GM12878 (cell line): ENCODE measurements at regions not wholly inside any gene's neighbourhood (a gene's known extent, or its start where the extent isn't known, plus 50 kb on each side); places are given as distances from the start of the nearest gene placed in this dataset.

Experiments used
- ATAC-seq: fragments of 200-7000 bp; cut with Tn5 transposase; 3 replicates; pipeline ENCODE4 v1.9.1; 2020; ENCODE audit warnings: mild to moderate bottlenecking, moderate library complexity
- BruUV-seq: library from RNA; stranded (reverse); fragments of 400-500 nt; replicated peaks from 2 replicates; lab custom pipeline; 2021; lab: Mats Ljungman, UMichigan
- CTCF ChIA-PET: fragments of 300-600 bp; sonication (Branson Sonifier 250); formaldehyde crosslinking; extraction: SDS; loops from one replicate; lab custom pipeline; 2021; ENCODE audit warnings: inconsistent platforms; lab: Yijun Ruan, JAX
- POLR2A ChIA-PET: fragments of 350-600 bp; formaldehyde crosslinking; extraction: SDS; loops from one replicate; lab custom pipeline; 2021; ENCODE audit warnings: inconsistent platforms; lab: Charles Lee
- RAD21 ChIA-PET: fragments of 300-600 bp; sonication (Branson Sonifier 250); formaldehyde crosslinking; loops from one replicate; lab custom pipeline; 2023; ENCODE audit warnings: antibody characterized with exemption; ENCODE audit not compliant: unreplicated experiment; lab: Charles Lee
- SMC1A ChIA-PET: fragments of 300-600 bp; sonication (Branson Sonifier 250); formaldehyde crosslinking; loops from one replicate; lab custom pipeline; 2023; ENCODE audit not compliant: unreplicated experiment, uncharacterized antibody; lab: Charles Lee
- DNase-seq: peaks from one replicate; pipeline ENCODE4 v3.0.0-alpha.2; 2011; ENCODE audit warnings: low read depth, low spot score
- FAIRE-seq: peaks from 3 replicates; lab custom pipeline; 2011; peaks lifted over from hg19 to GRCh38; lab: Jason Lieb, UNC
- H2AFZ ChIP-seq: 2 replicates; pipeline ENCODE4 v1.6.0; 2011; ENCODE audit warnings: low read depth, low read length, control low read depth; ENCODE audit not compliant: control insufficient read depth
- H3K27ac ChIP-seq: 2 replicates; pipeline ENCODE4 v1.5.1; 2011; ENCODE audit warnings: control low read depth; ENCODE audit not compliant: control insufficient read depth, insufficient read depth
- H3K27me3 ChIP-seq, 2 experiments: replicated peaks in 1 of 2; 2 replicates each; pipeline versions ENCODE4 v1.6.0 to v1.6.1; 2011; ENCODE audit warnings: low read length in 1 of 2; ENCODE audit not compliant: control insufficient read depth in 2 of 2, insufficient read depth in 2 of 2
- H3K36me3 ChIP-seq, 2 experiments: 2 replicates each; pipeline ENCODE4 v1.5.1; 2011; ENCODE audit warnings: low read length in 1 of 2; ENCODE audit not compliant: control insufficient read depth in 2 of 2, insufficient read depth in 2 of 2
- H3K4me1 ChIP-seq: 2 replicates; pipeline ENCODE4 v1.6.1; 2011; ENCODE audit warnings: mild to moderate bottlenecking, low read length, moderate library complexity, mixed read lengths; ENCODE audit not compliant: control insufficient read depth, insufficient read depth
- H3K4me2 ChIP-seq: 2 replicates; pipeline ENCODE4 v1.6.0; 2011; ENCODE audit warnings: control low read depth; ENCODE audit not compliant: control insufficient read depth, insufficient read depth
- H3K4me3 ChIP-seq: fragments of 200-600 bp; sonication (generic); 2 replicates; pipeline ENCODE4 v1.5.1; 2016
- H3K79me2 ChIP-seq: 2 replicates; pipeline ENCODE4 v1.6.0; 2011; ENCODE audit warnings: low read length; ENCODE audit not compliant: control insufficient read depth, insufficient read depth
- H3K9ac ChIP-seq: 2 replicates; pipeline ENCODE4 v1.8.0; 2011; ENCODE audit warnings: low read length, control low read depth, mixed read lengths; ENCODE audit not compliant: control insufficient read depth, insufficient read depth
- H3K9me3 ChIP-seq: replicated peaks from 3 replicates; pipeline ENCODE4 v1.5.1; 2011; ENCODE audit warnings: mild to moderate bottlenecking, low read length; ENCODE audit not compliant: control insufficient read depth, insufficient read depth
- H4K20me1 ChIP-seq: 2 replicates; pipeline ENCODE4 v1.6.0; 2011; ENCODE audit not compliant: control insufficient read depth, insufficient read depth
- CHD1 ChIP-seq: IDR thresholded peaks from 2 replicates; pipeline ENCODE4 v1.6.1; 2012; ENCODE audit warnings: low read depth, low read length, improper control_type of control experiment
- ETV6 ChIP-seq, 2 experiments: fragments of 450-650 bp in 1 of 2; IDR thresholded peaks in 1 of 2; conservative IDR thresholded peaks in 1 of 2; 2 replicates each; pipeline ENCODE4 v1.6.1; 2014; ENCODE audit warnings: antibody characterized with exemption in 1 of 2, borderline replicate concordance in 1 of 2, low read depth in 1 of 2, mild to moderate bottlenecking in 1 of 2, moderate library complexity in 1 of 2
- HDGF ChIP-seq: fragments of 450-650 bp; IDR thresholded peaks from 2 replicates; pipeline ENCODE4 v1.6.1; 2016; ENCODE audit warnings: antibody characterized with exemption
- MAX ChIP-seq: IDR thresholded peaks from 2 replicates; pipeline ENCODE4 v1.6.1; 2012; ENCODE audit warnings: low read depth, low read length, improper control_type of control experiment
- MTA3 ChIP-seq: IDR thresholded peaks from 2 replicates; pipeline ENCODE4 v1.6.1; 2012; ENCODE audit warnings: low read length, inconsistent platforms, borderline replicate concordance
- MYC ChIP-seq: IDR thresholded peaks from 2 replicates; pipeline ENCODE4 v1.6.1; 2011; ENCODE audit warnings: mild to moderate bottlenecking, low read length, moderate library complexity, inconsistent platforms; ENCODE audit not compliant: insufficient read depth, insufficient replicate concordance, insufficient read length, severe bottlenecking
- NRF1 ChIP-seq: conservative IDR thresholded peaks from 2 replicates; pipeline ENCODE4 v1.6.1; 2011; ENCODE audit warnings: mild to moderate bottlenecking, low read depth, low read length, improper control_type of control experiment
- SIX5 ChIP-seq: IDR thresholded peaks from 2 replicates; pipeline ENCODE4 v1.6.1; 2011; ENCODE audit warnings: mild to moderate bottlenecking, low read depth, low read length, moderate library complexity; ENCODE audit not compliant: severe bottlenecking
- TBL1XR1 ChIP-seq: IDR thresholded peaks from 2 replicates; pipeline ENCODE4 v1.6.1; 2012; ENCODE audit warnings: low read depth, low read length, improper control_type of control experiment
- WRNIP1 ChIP-seq: IDR thresholded peaks from 2 replicates; pipeline ENCODE4 v1.6.1; 2011; ENCODE audit warnings: low read depth, low read length, improper control_type of control experiment, borderline replicate concordance
- ZBTB4 ChIP-seq: fragments of 450-650 bp; formaldehyde crosslinking; IDR thresholded peaks from 2 replicates; pipeline ENCODE4 v1.4.0; 2022; ENCODE audit warnings: mild to moderate bottlenecking, moderate library complexity
- ZNF274 ChIP-seq: IDR thresholded peaks from one replicate; pipeline ENCODE4 v1.8.0; 2011; ENCODE audit not compliant: insufficient read length, insufficient read depth
- WGBS: methylation state at CpG from one replicate; pipeline ENCODE4 v1.1.6; 2016; ENCODE audit warnings: low lambda C conversion rate; ENCODE audit not compliant: insufficient replicate concordance, insufficient coverage; ENCODE audit errors: missing lambda C conversion rate; 5-methylcytosine and 5-hydroxymethylcytosine counted together
- in situ Hi-C: fragments of 300-500 bp; cut with MboI; formaldehyde crosslinking; loops from 9 replicates; pipeline ENCODE4 v1.14.3; 2018; ENCODE audit warnings: mixed read lengths
- intact Hi-C: fragments of 100-400 bp; cut with micrococcal nuclease; formaldehyde crosslinking; loops from one replicate; pipeline ENCODE4 v1.14.2; 2022; ENCODE audit not compliant: unreplicated experiment
- TF ChIP-seq, protein P1 (sequence below): IDR thresholded peaks from 2 replicates; pipeline ENCODE4 v1.6.1; 2012; ENCODE audit warnings: low read depth, low read length, improper control_type of control experiment
- TF ChIP-seq, protein P2 (sequence below): fragments of 450-650 bp; IDR thresholded peaks from 2 replicates; pipeline ENCODE4 v1.6.1; 2016; ENCODE audit warnings: mild to moderate bottlenecking
- TF ChIP-seq, protein P3 (sequence below): fragments of 150-350 bp; IDR thresholded peaks from 2 replicates; pipeline ENCODE4 v1.6.1; 2016; ENCODE audit warnings: low read depth, low read length

DNA sequence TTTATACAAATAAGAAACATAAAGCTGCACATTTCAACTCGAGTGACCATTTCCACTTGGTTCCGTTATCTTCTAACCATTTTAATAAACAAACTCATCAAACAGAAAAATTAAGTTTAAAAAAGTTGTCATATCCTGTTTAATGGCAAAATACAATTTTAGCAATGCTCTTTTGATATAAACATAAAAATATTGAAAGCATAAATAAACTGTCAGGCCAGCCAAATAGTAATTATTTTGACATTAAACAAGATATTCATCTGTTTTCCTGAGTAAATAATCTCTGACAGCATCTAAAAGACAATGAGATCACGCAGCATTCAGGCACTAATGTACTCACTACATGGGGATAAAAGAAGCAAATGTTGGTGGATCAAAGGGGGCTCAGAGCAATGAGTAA, 145.3 kb upstream of the ATP5MC3 start:
- no peaks in the 10 kb centered on the region for H3K79me2 ChIP-seq
- SMC1A ChIA-PET, result interaction anchor here (0.5 kb wide), 1 partner anchor 192 kb away, joined by 3 read pairs; no protein-coding TSS in a partner anchor
- intact Hi-C loops, result no loop called here
- no peak overlapping the region for H3K4me2 ChIP-seq
- H4K20me1 ChIP-seq, result no peaks in the 10 kb centered on the region
- in situ Hi-C loops, result no loop called here
- H3K4me3 ChIP-seq, result no peak overlapping the region
- FAIRE-seq (no peak), ATAC-seq (no peak), DNase-seq (no peak)
- no TSS peak for BruUV-seq
- POLR2A ChIA-PET, result no interaction called here
- H3K9me3 ChIP-seq, result no peaks in the 10 kb centered on the region
- CTCF ChIA-PET, result interaction anchor here (1.9 kb wide), 1 partner anchor 24 kb away, joined by 5 read pairs; no protein-coding TSS in a partner anchor
- RAD21 ChIA-PET, result no interaction called here
- no peaks in the 10 kb centered on the region for H3K4me1 ChIP-seq
- WGBS, result 29% methylated on average over 3 of the region's 3 CpGs
- H3K27me3 ChIP-seq, result no peaks in the 10 kb centered on the region
- no peak overlapping the region for H3K27ac ChIP-seq
- H3K36me3 ChIP-seq, result no peaks in the 10 kb centered on the region
- no peak overlapping the region for H3K9ac ChIP-seq
- H2AFZ ChIP-seq, result no peak overlapping the region
- TF ChIP-seq ZNF274 (no peak), MYC (no peak), ZBTB4 (no peak), TBL1XR1 (no peak), SIX5 (no peak), MAX (no peak), CHD1 (no peak), HDGF (no peak), WRNIP1 (no peak), ETV6 (conservative IDR thresholded peaks at IDR 0.05 in 1 of 2, IDR thresholded peaks at IDR 0.05 in 1 of 2; ENCODE audit: borderline replicate concordance in 1 of 2, low read depth in 1 of 2) (no peak), MTA3 (no peak), NRF1 (no peak)
- TF ChIP-seq, protein P1, sequence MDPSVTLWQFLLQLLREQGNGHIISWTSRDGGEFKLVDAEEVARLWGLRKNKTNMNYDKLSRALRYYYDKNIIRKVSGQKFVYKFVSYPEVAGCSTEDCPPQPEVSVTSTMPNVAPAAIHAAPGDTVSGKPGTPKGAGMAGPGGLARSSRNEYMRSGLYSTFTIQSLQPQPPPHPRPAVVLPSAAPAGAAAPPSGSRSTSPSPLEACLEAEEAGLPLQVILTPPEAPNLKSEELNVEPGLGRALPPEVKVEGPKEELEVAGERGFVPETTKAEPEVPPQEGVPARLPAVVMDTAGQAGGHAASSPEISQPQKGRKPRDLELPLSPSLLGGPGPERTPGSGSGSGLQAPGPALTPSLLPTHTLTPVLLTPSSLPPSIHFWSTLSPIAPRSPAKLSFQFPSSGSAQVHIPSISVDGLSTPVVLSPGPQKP, result no peak
- TF ChIP-seq, protein P2, sequence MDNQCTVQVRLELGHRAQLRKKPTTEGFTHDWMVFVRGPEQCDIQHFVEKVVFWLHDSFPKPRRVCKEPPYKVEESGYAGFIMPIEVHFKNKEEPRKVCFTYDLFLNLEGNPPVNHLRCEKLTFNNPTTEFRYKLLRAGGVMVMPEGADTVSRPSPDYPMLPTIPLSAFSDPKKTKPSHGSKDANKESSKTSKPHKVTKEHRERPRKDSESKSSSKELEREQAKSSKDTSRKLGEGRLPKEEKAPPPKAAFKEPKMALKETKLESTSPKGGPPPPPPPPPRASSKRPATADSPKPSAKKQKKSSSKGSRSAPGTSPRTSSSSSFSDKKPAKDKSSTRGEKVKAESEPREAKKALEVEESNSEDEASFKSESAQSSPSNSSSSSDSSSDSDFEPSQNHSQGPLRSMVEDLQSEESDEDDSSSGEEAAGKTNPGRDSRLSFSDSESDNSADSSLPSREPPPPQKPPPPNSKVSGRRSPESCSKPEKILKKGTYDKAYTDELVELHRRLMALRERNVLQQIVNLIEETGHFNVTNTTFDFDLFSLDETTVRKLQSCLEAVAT, result no peak
- TF ChIP-seq, protein P3, sequence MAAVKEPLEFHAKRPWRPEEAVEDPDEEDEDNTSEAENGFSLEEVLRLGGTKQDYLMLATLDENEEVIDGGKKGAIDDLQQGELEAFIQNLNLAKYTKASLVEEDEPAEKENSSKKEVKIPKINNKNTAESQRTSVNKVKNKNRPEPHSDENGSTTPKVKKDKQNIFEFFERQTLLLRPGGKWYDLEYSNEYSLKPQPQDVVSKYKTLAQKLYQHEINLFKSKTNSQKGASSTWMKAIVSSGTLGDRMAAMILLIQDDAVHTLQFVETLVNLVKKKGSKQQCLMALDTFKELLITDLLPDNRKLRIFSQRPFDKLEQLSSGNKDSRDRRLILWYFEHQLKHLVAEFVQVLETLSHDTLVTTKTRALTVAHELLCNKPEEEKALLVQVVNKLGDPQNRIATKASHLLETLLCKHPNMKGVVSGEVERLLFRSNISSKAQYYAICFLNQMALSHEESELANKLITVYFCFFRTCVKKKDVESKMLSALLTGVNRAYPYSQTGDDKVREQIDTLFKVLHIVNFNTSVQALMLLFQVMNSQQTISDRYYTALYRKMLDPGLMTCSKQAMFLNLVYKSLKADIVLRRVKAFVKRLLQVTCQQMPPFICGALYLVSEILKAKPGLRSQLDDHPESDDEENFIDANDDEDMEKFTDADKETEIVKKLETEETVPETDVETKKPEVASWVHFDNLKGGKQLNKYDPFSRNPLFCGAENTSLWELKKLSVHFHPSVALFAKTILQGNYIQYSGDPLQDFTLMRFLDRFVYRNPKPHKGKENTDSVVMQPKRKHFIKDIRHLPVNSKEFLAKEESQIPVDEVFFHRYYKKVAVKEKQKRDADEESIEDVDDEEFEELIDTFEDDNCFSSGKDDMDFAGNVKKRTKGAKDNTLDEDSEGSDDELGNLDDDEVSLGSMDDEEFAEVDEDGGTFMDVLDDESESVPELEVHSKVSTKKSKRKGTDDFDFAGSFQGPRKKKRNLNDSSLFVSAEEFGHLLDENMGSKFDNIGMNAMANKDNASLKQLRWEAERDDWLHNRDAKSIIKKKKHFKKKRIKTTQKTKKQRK, result no peak
